ENCODE measurements at regions not wholly inside any gene's neighbourhood (a gene's known extent, or its start where the extent isn't known, plus 50 kb on each side); places are given as distances from the start of the nearest gene placed in this dataset.

DNA sequence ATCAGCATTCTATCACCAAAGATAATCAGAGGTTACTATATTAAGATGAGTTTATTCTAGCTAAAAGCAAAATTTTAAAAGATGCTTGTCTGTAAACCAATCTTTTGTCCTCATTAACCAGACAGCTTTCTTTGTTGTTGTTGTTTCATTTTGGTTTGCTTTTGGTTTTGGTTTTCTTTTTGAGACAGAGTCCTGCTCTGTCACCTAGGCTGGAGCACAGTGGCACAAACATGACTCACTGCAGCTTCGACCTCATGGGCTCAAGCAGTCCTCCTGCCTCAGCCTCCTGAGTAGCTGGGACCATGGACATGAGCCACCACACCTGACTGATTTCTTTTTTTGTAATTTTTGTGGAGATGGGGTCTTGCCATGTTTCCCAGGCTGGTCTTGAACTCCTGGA lies 102.9 kb downstream of the COX18 start:
- DNase-seq (ENCODE audit: insufficient read length, low spot score) = no peak
- FAIRE-seq = no peak
- TF ChIP-seq, protein P1, sequence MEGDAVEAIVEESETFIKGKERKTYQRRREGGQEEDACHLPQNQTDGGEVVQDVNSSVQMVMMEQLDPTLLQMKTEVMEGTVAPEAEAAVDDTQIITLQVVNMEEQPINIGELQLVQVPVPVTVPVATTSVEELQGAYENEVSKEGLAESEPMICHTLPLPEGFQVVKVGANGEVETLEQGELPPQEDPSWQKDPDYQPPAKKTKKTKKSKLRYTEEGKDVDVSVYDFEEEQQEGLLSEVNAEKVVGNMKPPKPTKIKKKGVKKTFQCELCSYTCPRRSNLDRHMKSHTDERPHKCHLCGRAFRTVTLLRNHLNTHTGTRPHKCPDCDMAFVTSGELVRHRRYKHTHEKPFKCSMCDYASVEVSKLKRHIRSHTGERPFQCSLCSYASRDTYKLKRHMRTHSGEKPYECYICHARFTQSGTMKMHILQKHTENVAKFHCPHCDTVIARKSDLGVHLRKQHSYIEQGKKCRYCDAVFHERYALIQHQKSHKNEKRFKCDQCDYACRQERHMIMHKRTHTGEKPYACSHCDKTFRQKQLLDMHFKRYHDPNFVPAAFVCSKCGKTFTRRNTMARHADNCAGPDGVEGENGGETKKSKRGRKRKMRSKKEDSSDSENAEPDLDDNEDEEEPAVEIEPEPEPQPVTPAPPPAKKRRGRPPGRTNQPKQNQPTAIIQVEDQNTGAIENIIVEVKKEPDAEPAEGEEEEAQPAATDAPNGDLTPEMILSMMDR (IDR thresholded peaks at IDR 0.05; ENCODE audit: insufficient read depth, missing control alignments) = no peak

DNA sequence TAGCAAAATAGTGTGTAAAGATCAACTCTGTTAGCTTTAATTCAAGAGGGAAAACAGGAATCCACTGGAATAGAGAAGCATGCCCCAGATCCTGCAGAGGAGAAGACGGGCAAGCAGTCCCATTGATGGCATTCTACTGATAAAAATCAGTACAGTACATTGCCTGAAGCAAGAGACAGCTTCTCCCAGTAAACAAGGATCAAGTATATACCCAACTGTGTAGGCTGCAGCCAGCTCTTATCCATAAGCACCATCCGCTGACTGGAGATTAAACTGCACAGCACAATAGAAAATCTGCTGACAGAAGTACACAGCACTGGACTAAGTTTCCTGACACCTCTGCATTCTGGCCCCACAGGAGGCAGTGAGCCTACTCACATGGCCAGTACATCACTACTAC lies 110.1 kb downstream of the COX18 start:
- no peak for FAIRE-seq
- no peak for DNase-seq (ENCODE audit: insufficient read length, low spot score)
- TF ChIP-seq, protein P1 (IDR thresholded peaks at IDR 0.05; ENCODE audit: insufficient read depth, missing control alignments) = no peak

DNA sequence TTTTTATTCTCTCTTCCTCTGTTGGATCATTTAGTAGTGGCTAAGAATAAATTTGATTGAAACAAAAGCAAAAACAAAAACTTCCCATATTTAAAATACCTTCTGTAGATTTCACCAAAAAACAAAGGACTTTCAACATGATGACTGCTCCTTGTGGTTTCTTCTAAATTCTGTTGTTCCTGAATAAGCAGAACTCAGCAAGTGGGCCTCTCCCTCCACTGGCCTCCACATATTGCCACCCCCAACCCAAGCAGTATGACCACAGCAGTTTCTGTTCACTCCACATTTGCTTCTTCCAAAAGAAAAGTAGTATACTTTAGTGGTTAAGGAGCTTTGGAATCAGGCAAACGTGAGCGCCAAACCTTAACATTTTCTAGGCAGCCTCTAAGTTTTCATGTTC lies 114.7 kb downstream of the COX18 start:
- TF ChIP-seq, protein P1 (IDR thresholded peaks at IDR 0.05; ENCODE audit: insufficient read depth, missing control alignments) = no peak
- no peak for DNase-seq (ENCODE audit: insufficient read length, low spot score)

DNA sequence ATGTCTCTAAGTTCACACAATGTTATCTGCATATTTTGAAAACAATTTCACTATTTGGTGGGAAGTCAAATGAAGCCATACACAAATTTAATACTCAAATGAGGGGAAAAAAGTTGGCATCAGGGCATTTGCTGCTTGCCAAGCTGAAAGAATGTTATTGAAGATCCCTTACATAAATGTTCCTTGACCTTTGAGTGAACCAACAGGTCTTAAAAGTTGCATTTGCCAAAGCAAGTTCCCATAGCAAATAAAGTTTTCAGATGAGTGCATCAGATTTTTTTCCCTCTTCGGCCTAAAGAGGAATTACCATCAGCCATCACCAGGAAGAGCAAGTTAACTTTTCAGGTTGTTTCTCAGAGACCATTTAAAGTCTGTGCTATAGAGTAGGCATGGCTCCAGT lies 115.9 kb downstream of the COX18 start:
- no peak for DNase-seq (ENCODE audit: insufficient read length, low spot score)
- TF ChIP-seq, protein P1 (IDR thresholded peaks at IDR 0.05; ENCODE audit: insufficient read depth, missing control alignments) = no peak
- FAIRE-seq = no peak

More for the DNA sequence above, 114.7 kb downstream of the COX18 start:
- FAIRE-seq = no peak

DNA sequence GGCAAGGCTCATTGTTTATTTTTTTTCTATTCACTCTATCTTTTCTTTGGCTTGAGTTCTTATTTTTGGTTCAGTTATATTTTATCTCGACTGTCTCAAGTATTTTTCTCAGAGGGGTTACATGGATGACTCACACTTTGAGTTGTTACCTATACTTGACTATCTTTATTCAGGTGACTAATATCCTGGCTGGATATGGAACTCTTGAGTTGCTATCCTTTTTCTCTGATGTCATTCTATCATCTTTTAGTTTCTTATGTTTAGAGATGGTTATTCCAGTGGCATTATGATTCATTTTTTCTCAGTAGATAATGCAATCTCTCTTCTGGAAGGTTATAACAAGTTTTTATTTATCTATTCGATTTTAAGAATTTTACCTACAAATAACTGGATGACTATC lies 117.9 kb downstream of the COX18 start:
- FAIRE-seq = no peak
- DNase-seq (ENCODE audit: insufficient read length, low spot score) = no peak
- TF ChIP-seq, protein P1 (IDR thresholded peaks at IDR 0.05; ENCODE audit: insufficient read depth, missing control alignments) = no peak

DNA sequence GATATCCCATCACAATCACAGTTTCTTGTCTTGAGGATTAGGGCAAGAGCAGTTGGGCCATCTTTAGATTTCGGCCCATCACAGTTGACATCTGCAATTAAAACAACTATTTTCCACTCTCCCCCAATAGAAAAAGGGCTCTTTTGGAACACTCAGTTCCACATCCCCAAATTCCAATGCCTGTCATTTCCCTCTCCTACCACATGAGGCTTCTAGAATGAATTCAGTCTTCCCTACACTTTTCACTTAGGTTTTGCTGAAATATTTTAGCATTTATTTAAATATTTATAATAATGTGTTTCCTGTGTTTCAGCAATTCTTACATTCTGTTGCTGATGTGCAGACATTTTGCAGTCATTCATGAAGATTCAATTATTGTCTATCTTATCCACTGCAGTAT lies 118.4 kb downstream of the COX18 start:
- FAIRE-seq (no peak), DNase-seq (ENCODE audit: insufficient read length, low spot score) (no peak)
- TF ChIP-seq, protein P1 (IDR thresholded peaks at IDR 0.05; ENCODE audit: insufficient read depth, missing control alignments) = no peak

DNA sequence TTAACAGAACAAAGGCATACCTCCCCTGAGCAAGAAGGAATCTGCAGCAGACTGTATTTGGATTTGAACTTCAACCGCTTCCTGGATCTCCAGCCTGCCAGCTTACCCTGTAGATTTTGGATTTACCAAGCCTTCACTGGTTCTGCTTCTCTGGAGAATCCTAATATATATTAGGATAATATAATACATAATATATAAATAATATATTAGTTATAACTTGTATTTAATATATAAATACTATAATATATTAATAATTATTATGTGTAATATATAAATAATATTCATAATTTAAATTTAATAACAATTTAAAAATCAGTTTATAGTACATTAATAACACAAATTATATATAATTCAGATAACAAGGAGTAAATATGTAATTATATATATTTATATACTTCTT lies 121.4 kb downstream of the COX18 start:
- TF ChIP-seq, protein P1 (IDR thresholded peaks at IDR 0.05; ENCODE audit: insufficient read depth, missing control alignments) = no peak
- FAIRE-seq (no peak), DNase-seq (ENCODE audit: insufficient read length, low spot score) (no peak)
